ENCODE measurements at regions not wholly inside any gene's neighbourhood (a gene's known extent, or its start where the extent isn't known, plus 50 kb on each side); places are given as distances from the start of the nearest gene placed in this dataset.

GRCh38 chr5:89110916-89111646 is 228.1 kb upstream of the MEF2C start:
- no peaks in the 10 kb centered on the region for H3K23me2 ChIP-seq (ENCODE audit: low read depth, low read length)
- H2BK120ac ChIP-seq (replicated peaks; ENCODE audit: low read depth, low read length) = no peak overlapping the region
- no peaks in the 10 kb centered on the region for H3K36me3 ChIP-seq (ENCODE audit: control insufficient read depth in 2 of 4, insufficient read depth in 4 of 4, low read length in 3 of 4)
- DNase-seq (ENCODE audit: low read depth in 1 of 2, low spot score in 2 of 2) (no peak), FAIRE-seq (no peak)
- no peaks in the 10 kb centered on the region for H3K4me1 ChIP-seq (replicated peaks in 1 of 4; ENCODE audit: control insufficient read depth in 3 of 4, insufficient read depth in 4 of 4, low read length in 3 of 4)
- H3K4ac ChIP-seq (replicated peaks; ENCODE audit: insufficient read length, low read depth, low read length) = no peak overlapping the region
- H3K27me3 ChIP-seq (replicated peaks in 1 of 4; ENCODE audit: control insufficient read depth in 3 of 4, extremely low read depth in 1 of 4, insufficient read depth in 3 of 4, low read length in 3 of 4) = no peaks in the 10 kb centered on the region
- no peaks in the 10 kb centered on the region for H3K9me3 ChIP-seq (ENCODE audit: insufficient read depth in 2 of 2, low read depth in 1 of 2, low read length in 1 of 2)
- H2BK15ac ChIP-seq (ENCODE audit: low read length) = no peak overlapping the region
- H3K18ac ChIP-seq (ENCODE audit: extremely low read depth, low read length) = no peak overlapping the region
- no peak overlapping the region for H3K4me2 ChIP-seq (ENCODE audit: insufficient read depth in 1 of 2, low read depth in 2 of 2, low read length in 2 of 2)
- no peak overlapping the region for H3K56ac ChIP-seq (replicated peaks; ENCODE audit: insufficient read length, low read depth, low read length)
- H4K20me1 ChIP-seq (replicated peaks in 1 of 2; ENCODE audit: control insufficient read depth in 1 of 2, insufficient read depth in 2 of 2, low read length in 2 of 2) = no peaks in the 10 kb centered on the region
- H3K79me2 ChIP-seq (ENCODE audit: control insufficient read depth in 1 of 2, insufficient read depth in 2 of 2, low read length in 2 of 2) = no peaks in the 10 kb centered on the region
- no peak overlapping the region for H2AFZ ChIP-seq (ENCODE audit: low read length)
- no peak overlapping the region for H2AK5ac ChIP-seq (ENCODE audit: low read depth, low read length)
- CTCF ChIA-PET (ENCODE audit: partially characterized antibody) = interaction anchor here (1.4 kb wide), 1 partner anchor 381 kb away, joined by 5 read pairs; no protein-coding TSS in a partner anchor
- no peak overlapping the region for H3K9ac ChIP-seq (replicated peaks in 1 of 4; ENCODE audit: extremely low read depth in 1 of 4, low read depth in 3 of 4, low read length in 3 of 4)
- H4K5ac ChIP-seq (ENCODE audit: insufficient read length, low read depth, low read length) = no peak overlapping the region
- H2BK20ac ChIP-seq (ENCODE audit: low read length) = no peak overlapping the region
- H2BK5ac ChIP-seq (ENCODE audit: low read depth, low read length) = no peak overlapping the region
- 90% methylated on average over 4 of the region's 4 CpGs; no CpG with 5 or more reads in 1 of the 2 experiments for WGBS, 2 experiments (ENCODE audit: extremely low coverage in 1 of 2, insufficient coverage in 1 of 2, insufficient read length in 1 of 2, insufficient replicate concordance in 2 of 2, low coverage in 1 of 2, low lambda C conversion rate in 2 of 2, missing lambda C conversion rate in 1 of 2)
- H3K4me3 ChIP-seq (ENCODE audit: extremely low read depth in 1 of 4, insufficient read depth in 2 of 4, low read depth in 3 of 4, low read length in 4 of 4) = no peak overlapping the region
- H4K8ac ChIP-seq (ENCODE audit: extremely low read depth, insufficient read depth, low read length) = no peak overlapping the region
- no peak overlapping the region for H4K91ac ChIP-seq (replicated peaks; ENCODE audit: insufficient read length, low read length)
- POLR2A ChIA-PET (ENCODE audit: partially characterized antibody) = no interaction called here
- no peak overlapping the region for H3K23ac ChIP-seq (ENCODE audit: insufficient read length)
- H2BK12ac ChIP-seq (ENCODE audit: low read depth, low read length) = no peak overlapping the region
- TF ChIP-seq KDM5A (IDR thresholded peaks at IDR 0.05; ENCODE audit: low read length) = no peak
- no peak for TF ChIP-seq EZH2 (IDR thresholded peaks at IDR 0.05; ENCODE audit: low read depth, low read length, severe bottlenecking)
- no peak for TF ChIP-seq RXRA (IDR thresholded peaks at IDR 0.05; ENCODE audit: insufficient read depth, low read depth, low read length)
- TF ChIP-seq GABPA (IDR thresholded peaks at IDR 0.05; ENCODE audit: borderline replicate concordance, insufficient read depth, low read length) = no peak
- H3K14ac ChIP-seq (ENCODE audit: insufficient read length) = no peak overlapping the region
- H3K27ac ChIP-seq (ENCODE audit: low read depth, low read length) = no peak overlapping the region
- no peaks in the 10 kb centered on the region for H3K79me1 ChIP-seq (ENCODE audit: low read depth, low read length)
